SU-DHL-6 (cell line): ENCODE measurements at regions not wholly inside any gene's neighbourhood (a gene's known extent, or its start where the extent isn't known, plus 50 kb on each side); places are given as distances from the start of the nearest gene placed in this dataset.

Experiments used
- H2AFZ ChIP-seq: fragments of 200-600 bp; sonication (generic); 2 replicates; pipeline ENCODE4 v1.6.1; 2014; ENCODE audit warnings: low read depth, mild to moderate bottlenecking, moderate library complexity, mixed read lengths, antibody characterized with exemption, low read length; ENCODE audit not compliant: severe bottlenecking
- H3F3A ChIP-seq: fragments of 200-600 bp; shearing (Covaris generic); 2 replicates; pipeline ENCODE4 v1.6.0; 2016; ENCODE audit warnings: antibody characterized with exemption, mild to moderate bottlenecking; ENCODE audit not compliant: insufficient read depth
- H3K27ac ChIP-seq: fragments of 200-600 bp; sonication (generic); 2 replicates; pipeline ENCODE4 v1.5.1; 2016; ENCODE audit warnings: low read depth, mild to moderate bottlenecking, low read length, moderate library complexity, mixed read lengths
- H3K27me3 ChIP-seq: fragments of 200-600 bp; sonication (generic), shearing (Covaris generic); 2 replicates; pipeline ENCODE4 v1.6.0; 2014; ENCODE audit warnings: mild to moderate bottlenecking, low read length
- H3K36me3 ChIP-seq: fragments of 200-600 bp; sonication (generic); 2 replicates; pipeline ENCODE4 v1.6.1; 2014; ENCODE audit warnings: mild to moderate bottlenecking, low read length, mixed read lengths
- H3K4me2 ChIP-seq: fragments of 300-600, 200-600 bp; shearing (Covaris generic), sonication (generic); 2 replicates; pipeline ENCODE4 v1.6.0; 2014; ENCODE audit warnings: low read length, low read depth, mild to moderate bottlenecking; ENCODE audit not compliant: poor library complexity, severe bottlenecking
- H3K4me3 ChIP-seq: fragments of 200-600 bp; sonication (generic); 2 replicates; pipeline ENCODE4 v1.5.1; 2014; ENCODE audit warnings: antibody characterized with exemption, low read length, mild to moderate bottlenecking, mixed read lengths; ENCODE audit not compliant: insufficient read depth, poor library complexity, severe bottlenecking
- H3K79me2 ChIP-seq: fragments of 200-600 bp; sonication (generic); 2 replicates; pipeline ENCODE4 v1.6.1; 2014; ENCODE audit warnings: mild to moderate bottlenecking, low read length, moderate library complexity; ENCODE audit not compliant: insufficient read depth
- H3K9ac ChIP-seq: fragments of 200-600 bp; sonication (generic); 2 replicates; pipeline ENCODE4 v1.7.0; 2014; ENCODE audit warnings: mild to moderate bottlenecking, low read length
- H3K9me2 ChIP-seq: fragments of 200-600 bp; sonication (generic); replicated peaks from 2 replicates; pipeline ENCODE4 v1.6.1; 2014; ENCODE audit warnings: low read length; ENCODE audit not compliant: insufficient read depth
- H3K9me3 ChIP-seq: fragments of 200-600 bp; sonication (generic); 2 replicates; pipeline ENCODE4 v1.6.1; 2014; ENCODE audit warnings: low read length, mixed read lengths; ENCODE audit not compliant: insufficient read depth
- H4K20me1 ChIP-seq: fragments of 200-600 bp; sonication (generic); 2 replicates; pipeline ENCODE4 v1.6.1; 2014; ENCODE audit warnings: low read depth, mild to moderate bottlenecking, antibody characterized with exemption, low read length, moderate library complexity, mixed read lengths
- EZH2phosphoT487 ChIP-seq: fragments of 200-600 bp; sonication (generic), shearing (Covaris generic); conservative IDR thresholded peaks from 2 replicates; pipeline ENCODE4 v1.6.1; 2018; ENCODE audit warnings: mild to moderate bottlenecking, antibody characterized with exemption, low read length, moderate library complexity, mixed read lengths
- TF ChIP-seq, protein P1 (sequence below): fragments of 200-600 bp; sonication (generic); IDR thresholded peaks from one replicate; pipeline ENCODE4 v1.5.1; 2017; ENCODE audit warnings: antibody characterized with exemption, mild to moderate bottlenecking, low read length, moderate library complexity; ENCODE audit not compliant: insufficient read depth, poor library complexity, severe bottlenecking

DNA sequence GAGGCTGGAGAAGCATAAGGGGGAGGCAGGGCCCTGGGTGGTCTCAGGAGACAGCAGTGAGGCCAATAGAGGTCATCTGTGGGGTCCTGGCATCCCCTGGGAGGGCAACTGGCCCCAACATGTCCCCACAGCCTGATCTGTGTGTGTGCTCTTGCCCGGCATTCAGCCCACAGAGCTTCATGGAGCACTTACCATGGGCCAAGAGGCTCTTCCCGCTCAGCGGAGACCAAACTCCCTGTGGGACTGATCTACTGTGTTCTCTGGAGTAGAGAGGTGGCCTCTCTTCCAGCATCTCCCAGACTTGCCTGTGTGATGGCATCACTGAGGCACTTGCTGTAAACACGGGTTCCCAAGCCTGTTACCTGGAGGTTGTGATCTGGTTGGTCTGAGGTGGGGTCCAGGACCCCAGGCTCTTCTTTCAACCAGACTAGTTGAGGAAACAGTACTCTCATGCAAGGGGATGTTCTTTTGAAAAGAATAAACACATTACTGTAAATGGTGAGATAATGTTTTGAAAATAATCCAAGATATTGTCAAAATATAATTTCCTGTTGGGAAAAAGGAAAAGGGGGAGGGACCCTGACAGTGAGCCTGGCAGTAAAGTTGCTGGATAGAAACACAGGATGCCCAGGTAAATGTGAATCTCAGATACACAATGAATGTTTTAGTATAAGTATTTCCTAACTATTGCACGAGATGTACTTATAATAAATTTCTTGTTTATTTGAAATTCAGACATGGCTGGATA, 67.6 kb downstream of the SOWAHC start:
- Histone ChIP-seq H3K79me2 (no peaks in the 10 kb centered on the region), H3K27me3 (no peaks in the 10 kb centered on the region), H3K9ac (no peak overlapping the region), H3K9me3 (no peaks in the 10 kb centered on the region), H3K9me2 (no peaks in the 10 kb centered on the region), H4K20me1 (no peaks in the 10 kb centered on the region), H3K36me3 (no peaks in the 10 kb centered on the region), H3K4me3 (no peak overlapping the region), H3K4me2 (no peak overlapping the region), H3K27ac (no peak overlapping the region), H2AFZ (no peak overlapping the region), H3F3A (no peaks in the 10 kb centered on the region)
- TF ChIP-seq EZH2phosphoT487, result no peak
- TF ChIP-seq, protein P1, sequence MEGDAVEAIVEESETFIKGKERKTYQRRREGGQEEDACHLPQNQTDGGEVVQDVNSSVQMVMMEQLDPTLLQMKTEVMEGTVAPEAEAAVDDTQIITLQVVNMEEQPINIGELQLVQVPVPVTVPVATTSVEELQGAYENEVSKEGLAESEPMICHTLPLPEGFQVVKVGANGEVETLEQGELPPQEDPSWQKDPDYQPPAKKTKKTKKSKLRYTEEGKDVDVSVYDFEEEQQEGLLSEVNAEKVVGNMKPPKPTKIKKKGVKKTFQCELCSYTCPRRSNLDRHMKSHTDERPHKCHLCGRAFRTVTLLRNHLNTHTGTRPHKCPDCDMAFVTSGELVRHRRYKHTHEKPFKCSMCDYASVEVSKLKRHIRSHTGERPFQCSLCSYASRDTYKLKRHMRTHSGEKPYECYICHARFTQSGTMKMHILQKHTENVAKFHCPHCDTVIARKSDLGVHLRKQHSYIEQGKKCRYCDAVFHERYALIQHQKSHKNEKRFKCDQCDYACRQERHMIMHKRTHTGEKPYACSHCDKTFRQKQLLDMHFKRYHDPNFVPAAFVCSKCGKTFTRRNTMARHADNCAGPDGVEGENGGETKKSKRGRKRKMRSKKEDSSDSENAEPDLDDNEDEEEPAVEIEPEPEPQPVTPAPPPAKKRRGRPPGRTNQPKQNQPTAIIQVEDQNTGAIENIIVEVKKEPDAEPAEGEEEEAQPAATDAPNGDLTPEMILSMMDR, result no peak

DNA sequence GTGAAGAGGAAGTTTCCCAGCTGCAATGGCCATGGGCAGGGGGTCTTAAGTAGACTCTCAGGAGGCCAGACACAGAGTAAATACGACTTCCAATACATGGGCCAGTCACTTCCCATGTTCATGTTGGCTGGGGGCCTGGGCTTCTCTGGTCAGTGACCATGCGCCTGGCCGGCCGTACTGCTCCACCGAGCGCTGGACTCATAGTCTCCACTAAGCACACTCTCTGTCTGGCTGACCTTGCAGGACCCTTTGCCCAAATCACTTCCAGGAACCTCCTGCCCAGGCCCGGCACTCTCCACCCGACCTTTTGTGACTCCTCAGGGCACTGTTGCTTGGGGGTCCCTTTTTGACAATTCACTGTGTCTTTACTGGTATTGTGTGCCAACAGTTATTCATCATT, 69.3 kb downstream of the SOWAHC start:
- Histone ChIP-seq H3K79me2 (no peaks in the 10 kb centered on the region), H3K36me3 (no peaks in the 10 kb centered on the region), H3K27me3 (no peaks in the 10 kb centered on the region), H3K4me3 (no peak overlapping the region), H3F3A (no peaks in the 10 kb centered on the region), H4K20me1 (no peaks in the 10 kb centered on the region), H3K9me2 (no peaks in the 10 kb centered on the region), H3K9me3 (no peaks in the 10 kb centered on the region), H3K27ac (no peak overlapping the region), H3K4me2 (no peak overlapping the region), H2AFZ (no peak overlapping the region), H3K9ac (no peak overlapping the region)
- TF ChIP-seq EZH2phosphoT487, result no peak
- TF ChIP-seq, protein P1, result no peak

DNA sequence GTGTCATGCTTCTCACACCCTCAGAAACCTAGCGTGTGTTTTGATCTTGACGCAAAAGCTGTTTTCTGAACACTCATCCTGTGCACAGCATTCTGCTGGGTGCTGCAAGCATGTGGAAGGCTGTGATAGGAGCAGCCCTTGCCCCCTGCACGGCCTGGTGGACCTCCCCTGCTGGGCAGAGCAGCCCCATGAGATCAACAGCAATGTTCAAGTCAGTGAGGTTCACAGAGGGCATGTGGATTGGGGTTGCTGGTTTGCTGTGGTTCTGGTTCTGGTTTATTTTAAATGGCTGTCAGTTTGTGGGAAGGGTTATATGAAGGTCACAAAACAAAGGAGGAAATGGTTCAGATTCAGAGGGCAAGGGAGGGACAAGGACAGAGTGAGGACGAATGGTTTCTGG, 71.3 kb downstream of the SOWAHC start:
- Histone ChIP-seq H3K27ac (no peak overlapping the region), H3K9me2 (no peaks in the 10 kb centered on the region), H3K9ac (no peak overlapping the region), H3K36me3 (no peaks in the 10 kb centered on the region), H3K4me3 (no peak overlapping the region), H3F3A (no peaks in the 10 kb centered on the region), H2AFZ (no peak overlapping the region), H3K9me3 (no peaks in the 10 kb centered on the region), H4K20me1 (no peaks in the 10 kb centered on the region), H3K79me2 (no peaks in the 10 kb centered on the region), H3K27me3 (no peaks in the 10 kb centered on the region), H3K4me2 (no peak overlapping the region)
- no peak for TF ChIP-seq EZH2phosphoT487
- TF ChIP-seq, protein P1, result no peak
